Prostate gland (tissue), 2 donors: ENCODE measurements at regions not wholly inside any gene's neighbourhood (a gene's known extent, or its start where the extent isn't known, plus 50 kb on each side); places are given as distances from the start of the nearest gene placed in this dataset.

ENCODE experiments used
- CTCF ChIP-seq, 4 experiments: fragments of 200-600 bp in 2 of 4; fragments of 450-650 bp in 2 of 4; sonication (generic) in 2 of 4; IDR thresholded peaks; 1 replicate in 3 of 4; 2 replicates in 1 of 4; pipeline ENCODE4 v1.5.1; 2016 to 2019; ENCODE audit warnings: antibody characterized with exemption in 4 of 4, mild to moderate bottlenecking in 2 of 4, moderate library complexity in 2 of 4
- POLR2A ChIP-seq: fragments of 450-650 bp; IDR thresholded peaks from one replicate; pipeline ENCODE4 v1.6.1; 2016; ENCODE audit warnings: antibody characterized with exemption, mild to moderate bottlenecking

DNA sequence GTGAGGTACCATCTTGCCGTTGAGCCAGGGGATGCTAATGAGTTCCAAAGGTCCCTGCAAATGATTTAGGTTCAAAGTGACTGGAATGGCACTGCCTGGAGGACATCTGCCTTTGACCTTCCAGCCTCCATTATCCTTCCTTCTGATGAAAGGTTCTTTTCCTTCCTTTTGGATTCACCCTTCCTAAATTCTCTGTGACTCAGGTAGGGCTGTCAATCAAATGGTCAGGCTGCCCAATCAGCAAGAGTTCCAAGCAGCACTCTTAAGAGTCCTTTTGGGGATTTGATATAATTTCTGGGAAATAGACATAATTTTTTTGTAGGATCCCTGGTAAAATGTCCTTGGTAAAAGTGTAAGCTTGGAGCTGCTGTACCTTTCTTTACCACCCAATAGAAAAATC, 58.8 kb upstream of the LMO4 start:
- TF ChIP-seq CTCF (IDR thresholded peaks at IDR 0.05): no peak
- no peak for TF ChIP-seq POLR2A
